Right lobe of liver (tissue), 4 donors: ENCODE measurements at regions not wholly inside any gene's neighbourhood (a gene's known extent, or its start where the extent isn't known, plus 50 kb on each side); places are given as distances from the start of the nearest gene placed in this dataset.

Source experiments
- CTCF ChIP-seq, 4 donors: fragments of 200-600 bp in 3 of 4; fragments of 450-650 bp in 1 of 4; IDR thresholded peaks; one replicate each; pipeline versions ENCODE4 v1.5.1 to v1.8.0; 2016 to 2022; ENCODE audit warnings: antibody characterized with exemption in 4 of 4, mild to moderate bottlenecking in 2 of 4
- POLR2A ChIP-seq: fragments of 450-650 bp; IDR thresholded peaks from one replicate; pipeline ENCODE4 v1.6.1; 2017; ENCODE audit warnings: antibody characterized with exemption, mild to moderate bottlenecking
- donor health status: DM: no; HTN: no; CAD: no.
- donor health status: DM: no; HTN: no; CAD: no.
- donor health status: DM: no; HTN: yes; CAD: no.

GRCh38 chr14:105664691-105665090 is 138.3 kb downstream of the TMEM121 start:
- TF ChIP-seq CTCF (IDR thresholded peaks at IDR 0.05), result no peak
- no peak for TF ChIP-seq POLR2A
